ENCODE measurements at regions not wholly inside any gene's neighbourhood (a gene's known extent, or its start where the extent isn't known, plus 50 kb on each side); places are given as distances from the start of the nearest gene placed in this dataset.

GRCh38 chr10:28470873-28471651 is 61.9 kb upstream of the WAC start:
- TF ChIP-seq CTCF (IDR thresholded peaks at IDR 0.05) (no peak), POLR2A (IDR thresholded peaks at IDR 0.05) (no peak)

Data from body of pancreas (tissue), 4 donors.